ENCODE measurements at regions not wholly inside any gene's neighbourhood (a gene's known extent, or its start where the extent isn't known, plus 50 kb on each side); places are given as distances from the start of the nearest gene placed in this dataset.

DNA sequence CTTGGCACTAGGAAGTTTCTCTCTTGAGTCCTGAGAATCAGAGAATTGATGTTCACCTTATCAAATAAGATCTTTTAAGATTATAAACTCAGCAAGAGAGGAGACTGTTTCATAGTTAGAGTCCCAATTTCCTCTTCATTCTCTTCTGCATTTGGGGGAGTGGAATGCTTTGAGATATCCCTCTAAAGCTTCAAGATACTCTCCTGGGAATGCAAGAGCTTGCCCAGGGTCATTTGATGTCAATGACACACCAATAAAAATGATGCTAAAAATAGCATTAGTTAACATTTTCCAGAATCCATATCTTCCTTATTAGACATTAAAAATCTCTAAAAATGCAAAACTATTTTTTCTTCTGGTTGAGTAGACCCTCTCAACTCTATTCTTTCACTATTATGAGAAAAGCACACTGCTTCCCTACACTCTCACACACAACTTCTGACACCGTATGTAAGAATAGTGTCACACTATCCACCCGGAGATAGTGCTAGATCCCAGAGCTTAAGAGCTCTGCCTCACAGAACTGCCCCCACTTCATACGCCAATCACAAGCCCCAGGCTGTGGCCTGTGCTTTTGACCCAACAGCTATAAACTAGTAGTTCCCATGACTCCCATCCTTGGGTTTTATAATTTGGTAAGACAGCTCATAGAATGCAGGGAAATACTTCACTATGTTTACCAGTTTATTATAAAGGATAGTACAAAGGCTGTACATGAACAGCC lies 399.9 kb upstream of the RUNX1 start:
- H3K4me3 Mint-ChIP-seq: no peak overlapping the region
- no peaks in the 10 kb centered on the region for H3K4me1 ChIP-seq (ENCODE audit: insufficient read depth, low read length)
- no peak overlapping the region for H2BK15ac ChIP-seq (ENCODE audit: low read depth, low read length)
- H3K27ac Mint-ChIP-seq: no peak overlapping the region
- peaks cover 4% of the 10 kb centered on the region for H3K27me3 Mint-ChIP-seq (ENCODE audit: low read depth)
- no peaks in the 10 kb centered on the region for H3K27me3 ChIP-seq (ENCODE audit: insufficient read depth, low read length)
- H3K23ac ChIP-seq (ENCODE audit: insufficient read length, low read depth, low read length): no peak overlapping the region
- no peak overlapping the region for H3K56ac ChIP-seq (ENCODE audit: insufficient read length, low read depth, low read length)
- no peak overlapping the region for H3K18ac ChIP-seq (ENCODE audit: insufficient read length, low read depth, low read length)
- H2AK5ac ChIP-seq (ENCODE audit: insufficient read length, low read length): no peak overlapping the region
- H3K79me2 ChIP-seq (ENCODE audit: insufficient read depth, low read length): no peaks in the 10 kb centered on the region
- H2AFZ ChIP-seq (ENCODE audit: low read length): no peak overlapping the region
- no peak overlapping the region for H2BK12ac ChIP-seq (ENCODE audit: insufficient read length, low read depth, low read length)
- no peak for TF ChIP-seq CTCF (conservative IDR thresholded peaks at IDR 0.05)
- H2BK5ac ChIP-seq (ENCODE audit: insufficient read length, low read length): no peak overlapping the region
- H3K27ac ChIP-seq (ENCODE audit: insufficient read length, low read depth, low read length): no peak overlapping the region
- H3K4me2 ChIP-seq (ENCODE audit: insufficient read depth, insufficient read length, low read length): no peak overlapping the region
- no peak overlapping the region for H2BK120ac ChIP-seq (ENCODE audit: low read depth, low read length, poor library complexity, severe bottlenecking)
- no peaks in the 10 kb centered on the region for H3K79me1 ChIP-seq (ENCODE audit: insufficient read depth, low read depth, low read length, poor library complexity, severe bottlenecking)
- peaks cover 24 to 34% of the 10 kb centered on the region in 2 experiments for H3K9me3 Mint-ChIP-seq
- H3K4ac ChIP-seq (ENCODE audit: low read depth, low read length): no peak overlapping the region
- H3T11ph ChIP-seq (ENCODE audit: low read length): no peak overlapping the region
- H4K8ac ChIP-seq (replicated peaks; ENCODE audit: insufficient read length, low read depth, low read length): no peak overlapping the region
- H3K36me3 Mint-ChIP-seq (ENCODE audit: insufficient read depth in 1 of 3, low read depth in 3 of 3): peaks cover 20 to 29% (median 23%) of the 10 kb centered on the region in 3 experiments
- H3K9ac ChIP-seq (ENCODE audit: extremely low read depth, insufficient read length, low read length): no peak overlapping the region
- H4K20me1 ChIP-seq (ENCODE audit: control insufficient read depth, insufficient read depth, insufficient read length): no peaks in the 10 kb centered on the region
- H3K23me2 ChIP-seq (ENCODE audit: insufficient read length, low read depth, low read length, poor library complexity, severe bottlenecking): no peaks in the 10 kb centered on the region
- peaks cover 8% of the 10 kb centered on the region for H3K9me3 ChIP-seq (ENCODE audit: control insufficient read depth, low read depth, low read length)
- no peaks in the 10 kb centered on the region for H3K4me1 Mint-ChIP-seq
- no CpG with 5 or more reads among the region's 3 CpGs for WGBS (ENCODE audit: extremely low coverage, insufficient read length, low lambda C conversion rate)
- H4K91ac ChIP-seq (ENCODE audit: insufficient read length, low read depth, low read length): no peak overlapping the region
- no peak overlapping the region for H3K14ac ChIP-seq (ENCODE audit: insufficient read depth, low read length)
- H2BK20ac ChIP-seq (ENCODE audit: low read depth, low read length, poor library complexity, severe bottlenecking): no peak overlapping the region
- no peak for DNase-seq
- H4K5ac ChIP-seq (ENCODE audit: insufficient read length, low read depth, low read length): no peak overlapping the region

All from H9 (cell line).